OCI-M1 (cell line): ENCODE measurements at regions not wholly inside any gene's neighbourhood (a gene's known extent, or its start where the extent isn't known, plus 50 kb on each side); places are given as distances from the start of the nearest gene placed in this dataset.

Source experiments
- DNase-seq: peaks from one replicate; lab custom pipeline; 2025; lab: John Stamatoyannopoulos, UW

DNA sequence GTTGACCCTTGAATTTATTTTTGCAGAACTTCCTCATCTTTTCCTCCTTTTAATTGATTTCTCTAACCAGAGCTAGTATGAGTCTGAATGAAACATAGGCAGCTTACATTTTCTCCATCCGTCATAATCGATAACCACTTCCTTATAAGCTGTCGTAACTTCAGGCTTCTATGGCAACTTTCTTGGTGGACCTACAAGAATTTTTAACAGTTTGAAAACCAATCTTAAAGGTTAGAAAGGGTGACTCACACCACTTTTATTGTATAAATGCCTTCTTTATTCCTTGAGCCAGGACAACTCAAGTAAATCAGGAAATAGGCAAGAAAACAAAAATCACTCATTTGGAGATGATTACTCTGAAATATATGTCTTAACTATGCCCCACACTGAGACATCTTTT is 105.7 kb upstream of the KL start:
- DNase-seq = no peak

- peak; percentile 33 for DNase-seq
Observed at GRCh38 chr13:32911506-32911905, 104.7 kb upstream of the KL start.

DNA sequence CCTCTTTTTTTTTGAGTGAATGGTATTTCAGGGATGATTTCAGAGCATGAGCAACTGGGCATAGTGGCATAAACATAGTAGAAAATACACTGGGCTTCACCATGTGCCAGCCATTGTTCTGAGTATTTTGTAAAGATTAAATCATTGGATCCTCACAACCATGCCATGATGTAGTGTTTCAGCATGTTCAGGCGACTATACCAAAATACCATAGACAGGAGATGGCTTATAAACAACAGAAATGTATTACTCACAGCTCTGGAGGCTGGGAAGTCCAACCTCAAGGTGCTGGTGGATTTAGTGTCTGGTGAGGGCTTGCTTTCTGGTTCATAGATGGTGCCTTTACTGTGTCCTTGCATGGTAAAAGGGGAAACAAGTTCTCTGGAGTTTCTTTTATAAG is 101.5 kb upstream of the KL start:
- no peak for DNase-seq

GRCh38 chr13:32917504-32917903 is 98.7 kb upstream of the KL start:
- no peak for DNase-seq

GRCh38 chr13:32923725-32924124 is 92.5 kb upstream of the KL start:
- no peak for DNase-seq

DNA sequence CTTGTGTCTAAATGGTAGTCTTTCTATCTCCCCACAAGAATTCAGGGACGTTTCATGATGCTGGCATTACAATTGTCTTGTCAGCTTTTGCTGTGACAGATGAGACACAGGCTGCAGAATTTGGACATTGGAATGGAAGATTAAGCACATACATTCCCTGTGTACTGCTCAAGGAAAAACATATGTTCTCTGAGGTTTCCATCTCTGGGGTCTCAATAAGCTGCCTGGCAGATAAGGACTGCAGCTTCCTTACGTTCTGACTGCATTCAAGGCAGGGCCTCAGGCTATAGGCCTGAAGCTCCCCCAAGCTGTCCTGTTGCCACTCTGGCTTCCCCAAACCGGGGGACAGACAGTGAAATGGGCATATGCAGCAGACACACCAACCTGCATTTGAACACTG is 91.3 kb upstream of the KL start:
- no peak for DNase-seq

DNA sequence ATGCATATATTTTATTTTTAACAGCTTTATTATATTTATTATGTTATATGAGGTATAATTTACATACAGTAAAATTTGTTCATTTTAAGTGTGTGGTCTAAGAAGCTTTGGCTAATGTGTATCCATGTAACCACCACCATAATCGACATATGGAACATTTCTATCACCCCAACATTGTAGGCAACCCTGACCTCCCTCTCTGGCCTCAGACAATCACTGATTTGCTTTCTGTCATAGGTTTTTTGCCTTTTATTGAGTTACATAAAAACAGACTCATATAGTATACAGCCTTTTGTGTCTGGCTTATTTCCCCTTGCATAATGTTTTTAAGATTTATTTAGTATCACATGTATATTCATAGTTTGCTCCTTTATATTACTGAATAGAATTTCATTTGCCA is 90.7 kb upstream of the KL start:
- no peak for DNase-seq

DNA sequence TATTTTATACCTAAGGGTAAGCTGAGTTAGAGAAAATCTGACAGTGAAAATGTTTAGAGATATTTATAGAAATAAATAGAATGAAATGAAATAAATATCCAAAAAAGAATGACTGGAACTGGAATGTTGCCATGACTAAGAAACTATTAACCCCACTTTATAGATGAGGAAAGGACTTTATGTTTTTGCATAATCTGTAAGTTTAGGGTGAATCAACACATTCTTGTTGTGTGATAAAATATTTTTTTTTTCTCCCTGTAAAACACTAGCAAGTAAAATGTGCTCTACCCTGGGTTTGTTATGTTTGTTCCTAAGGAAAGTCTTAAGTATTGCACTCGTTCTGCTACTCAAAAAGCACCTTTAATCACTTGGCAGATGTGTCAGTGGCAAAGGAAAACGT is 83.8 kb upstream of the KL start:
- DNase-seq = no peak

GRCh38 chr13:32936716-32937115 is 79.5 kb upstream of the KL start:
- no peak for DNase-seq

- DNase-seq = no peak
Observed at GRCh38 chr13:32938314-32938713, 77.9 kb upstream of the KL start.

- DNase-seq = no peak
Observed at GRCh38 chr13:32938907-32939306, 77.3 kb upstream of the KL start.

- peak; percentile 29 for DNase-seq
Observed at GRCh38 chr13:32940601-32941000, 75.6 kb upstream of the KL start.

DNA sequence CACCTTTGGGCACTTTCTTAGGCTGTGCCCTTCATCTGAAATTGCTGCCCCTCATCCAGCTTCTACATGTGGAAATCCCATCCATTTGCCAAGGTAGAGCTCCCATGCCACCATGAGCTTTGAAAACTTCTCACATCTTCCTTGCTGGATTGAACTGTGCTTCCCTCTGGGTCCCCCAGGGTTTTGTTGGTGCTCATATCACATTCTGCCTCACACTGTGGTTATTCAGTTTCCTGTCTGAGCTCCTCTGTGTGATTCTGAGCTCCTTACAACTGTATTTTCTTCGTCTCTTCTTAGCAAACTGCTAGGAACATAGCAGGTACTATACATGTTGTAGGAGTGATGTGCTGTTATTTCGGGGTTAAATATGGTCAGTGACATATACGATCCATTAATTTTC is 74.9 kb upstream of the KL start:
- no peak for DNase-seq

GRCh38 chr13:32946558-32946957 is 69.7 kb upstream of the KL start:
- DNase-seq = no peak

- DNase-seq = no peak
Observed at GRCh38 chr13:32947411-32948276, 68.6 kb upstream of the KL start.

- DNase-seq = no peak
Observed at GRCh38 chr13:32949820-32950219, 66.4 kb upstream of the KL start.

DNA sequence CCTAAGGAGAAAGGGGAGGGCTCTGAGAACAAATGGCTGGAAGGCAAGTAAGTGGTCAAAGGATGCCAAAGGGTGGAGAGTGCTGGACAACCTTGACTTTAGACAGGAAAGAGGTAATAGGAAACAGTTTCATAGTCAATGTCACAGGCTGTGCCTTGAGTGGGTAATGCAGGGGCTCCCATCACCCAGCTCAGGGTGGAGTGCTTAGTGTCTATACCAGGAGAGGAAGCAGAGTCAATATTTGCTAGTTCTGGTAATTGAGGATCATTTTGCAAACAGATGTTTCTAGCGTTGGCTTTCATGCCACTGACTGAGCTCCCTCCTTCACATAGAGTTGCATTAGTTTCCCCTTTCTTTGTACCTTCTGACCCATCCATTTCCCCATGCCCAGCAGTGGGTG is 64.6 kb upstream of the KL start:
- DNase-seq = no peak

DNA sequence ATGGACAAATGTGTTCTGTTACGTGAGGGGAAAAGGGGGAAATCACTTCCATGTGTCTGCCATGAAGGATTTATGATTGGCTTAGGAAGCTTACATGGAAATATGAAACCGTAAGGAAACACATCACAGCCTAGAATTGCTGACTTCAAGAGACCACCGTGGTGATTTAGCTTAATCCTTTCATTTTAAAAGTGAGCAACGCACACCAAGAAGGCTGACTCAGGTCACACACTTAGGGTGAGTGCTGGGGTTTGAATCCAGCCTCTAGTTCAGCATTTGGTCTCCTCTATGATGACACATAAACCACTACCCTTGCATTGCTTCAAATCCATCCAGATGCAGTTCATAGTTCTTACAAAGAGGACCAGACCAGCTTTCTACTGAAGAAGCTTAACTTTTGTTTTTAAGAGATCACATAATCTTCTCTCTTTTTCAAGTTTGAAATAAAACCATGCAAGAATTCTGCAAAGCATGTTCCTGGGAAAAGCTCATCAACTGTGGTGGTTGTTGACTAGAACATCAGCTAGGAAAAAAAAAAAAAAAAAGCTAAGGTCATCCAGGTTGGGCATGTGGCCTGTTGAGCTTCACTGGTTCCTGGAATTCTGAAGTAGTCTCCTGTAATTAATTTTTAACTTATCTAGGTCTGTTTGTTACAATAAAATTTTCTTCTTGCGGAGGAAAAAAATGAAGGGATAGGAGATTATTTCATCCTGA is 60.2 kb upstream of the KL start:
- no peak for DNase-seq

- DNase-seq = no peak
Observed at GRCh38 chr13:32956595-32956933, 59.7 kb upstream of the KL start.

DNA sequence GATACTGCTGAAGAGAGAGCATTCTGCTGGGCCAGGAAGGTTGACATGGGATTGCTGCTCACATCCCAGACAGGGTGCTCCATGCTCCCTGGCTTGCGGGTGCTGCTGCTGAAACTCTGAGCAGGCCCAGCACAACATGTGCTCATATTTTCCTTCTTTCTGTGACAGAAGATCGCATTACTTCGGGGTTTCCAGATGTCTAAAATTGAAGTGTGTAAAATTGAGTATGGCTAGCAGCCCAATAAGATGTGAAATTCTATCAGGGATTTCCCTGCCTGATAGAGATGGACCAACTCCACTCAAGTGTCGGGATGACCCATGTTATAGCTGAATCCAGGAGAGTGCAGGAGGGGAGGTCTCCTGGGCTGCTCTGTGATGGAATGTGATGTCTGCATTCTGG is 55.6 kb upstream of the KL start:
- no peak for DNase-seq

- DNase-seq = no peak
Observed at GRCh38 chr13:32961724-32962123, 54.5 kb upstream of the KL start.

DNA sequence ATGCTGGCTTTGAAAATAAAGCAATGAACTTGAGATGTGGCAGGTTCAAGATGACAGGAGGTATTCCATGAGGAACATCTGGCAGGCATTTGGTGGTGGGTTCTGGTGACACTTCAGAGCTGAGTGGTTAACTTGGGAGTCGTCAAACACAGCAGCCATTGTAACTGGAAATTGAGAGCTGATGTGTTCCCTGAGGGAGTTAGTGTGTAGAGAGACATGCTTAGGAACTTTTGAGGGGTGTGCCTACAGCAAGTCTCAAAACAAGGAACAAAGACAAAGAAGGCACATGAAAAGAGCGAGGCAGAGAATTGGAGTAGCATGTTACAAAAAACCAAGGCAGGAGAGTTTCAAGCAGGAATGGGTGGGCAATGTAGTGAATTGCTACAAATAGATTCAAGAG is 53.9 kb upstream of the KL start:
- no peak for DNase-seq

GRCh38 chr13:32964987-32965386 is 51.2 kb upstream of the KL start:
- no peak for DNase-seq
